ENCODE measurements at regions not wholly inside any gene's neighbourhood (a gene's known extent, or its start where the extent isn't known, plus 50 kb on each side); places are given as distances from the start of the nearest gene placed in this dataset.

GRCh38 chr3:88611826-88612326, 462.1 kb downstream of the C3orf38 start:
- TF ChIP-seq CTCF (IDR thresholded peaks at IDR 0.05) (no peak), POLR2AphosphoS5 (IDR thresholded peaks at IDR 0.05; ENCODE audit: low read depth, low read length) (no peak), SIN3A (IDR thresholded peaks at IDR 0.05; ENCODE audit: borderline replicate concordance, insufficient read depth, low read depth, low read length) (no peak), REST (IDR thresholded peaks at IDR 0.05; ENCODE audit: insufficient read depth in 1 of 2, low read depth in 2 of 2, low read length in 1 of 2) (no peak)

Data from Panc1 (cell line).